IMR-90 (cell line): ENCODE measurements at regions not wholly inside any gene's neighbourhood (a gene's known extent, or its start where the extent isn't known, plus 50 kb on each side); places are given as distances from the start of the nearest gene placed in this dataset.
A peak's percentile ranks its signal among the peaks of the same experiment; 100 is the strongest.

Source experiments
- ATAC-seq: fragments of 200-7000 bp; cut with Tn5 transposase; 2 replicates; pipeline ENCODE4 v1.9.1; 2020; ENCODE audit warnings: low read depth, mild to moderate bottlenecking, moderate library complexity
- BruUV-seq: library from RNA; stranded (reverse); fragments of 400-500 nt; replicated peaks from 2 replicates; lab custom pipeline; 2021; lab: Mats Ljungman, UMichigan
- CTCF ChIA-PET: fragments of 300-600 bp; formaldehyde crosslinking; extraction: SDS; loops from one replicate; lab custom pipeline; 2021; ENCODE audit warnings: antibody characterized with exemption; lab: Yijun Ruan, JAX
- POLR2A ChIA-PET: fragments of 300-600 bp; sonication (Branson Sonifier 250); formaldehyde crosslinking; loops from one replicate; lab custom pipeline; 2022; ENCODE audit warnings: antibody characterized with exemption; ENCODE audit not compliant: unreplicated experiment; lab: Charles Lee
- DNase-seq: peaks from one replicate; pipeline ENCODE4 v3.0.0; 2013
- H2AFZ ChIP-seq: replicated peaks from 2 replicates; pipeline ENCODE3; 2013; ENCODE audit warnings: low read length, mild to moderate bottlenecking; ENCODE audit not compliant: poor library complexity
- H2AK5ac ChIP-seq: 2 replicates; pipeline ENCODE4 v1.6.1; 2013; ENCODE audit warnings: low read depth, low read length, inconsistent platforms
- H2AK9ac ChIP-seq: replicated peaks from 2 replicates; pipeline ENCODE3; 2013; ENCODE audit warnings: mild to moderate bottlenecking, low read depth, low read length, moderate library complexity; ENCODE audit not compliant: poor library complexity
- H2BK120ac ChIP-seq: 2 replicates; pipeline ENCODE4 v1.6.1; 2013; ENCODE audit warnings: low read depth, low read length, inconsistent platforms
- H2BK15ac ChIP-seq: 3 replicates; pipeline ENCODE4 v1.6.1; 2013; ENCODE audit warnings: low read depth, low read length, inconsistent platforms
- H2BK20ac ChIP-seq: 2 replicates; pipeline ENCODE4 v1.6.1; 2013; ENCODE audit warnings: low read depth, mild to moderate bottlenecking, inconsistent platforms, low read length, moderate library complexity
- H2BK5ac ChIP-seq: 2 replicates; pipeline ENCODE4 v1.6.1; 2013; ENCODE audit warnings: mild to moderate bottlenecking, low read depth, low read length, inconsistent platforms; ENCODE audit not compliant: poor library complexity, severe bottlenecking
- H3K14ac ChIP-seq: replicated peaks from 2 replicates; pipeline ENCODE4 v1.6.1; 2013; ENCODE audit warnings: low read depth, low read length, inconsistent platforms
- H3K18ac ChIP-seq: 2 replicates; pipeline ENCODE4 v1.6.1; 2013; ENCODE audit warnings: low read depth, low read length, control low read depth
- H3K23ac ChIP-seq: 2 replicates; pipeline ENCODE4 v1.6.1; 2013; ENCODE audit warnings: low read depth, low read length, inconsistent platforms
- H3K27ac ChIP-seq: 2 replicates; pipeline ENCODE4 v1.5.1; 2013; ENCODE audit warnings: mild to moderate bottlenecking, control low read depth, low read length; ENCODE audit not compliant: insufficient read depth
- H3K27me3 ChIP-seq: 2 replicates; pipeline ENCODE4 v1.6.1; 2013; ENCODE audit warnings: low read length; ENCODE audit not compliant: control insufficient read depth, insufficient read depth
- H3K36me3 ChIP-seq: 2 replicates; pipeline ENCODE4 v1.6.1; 2013; ENCODE audit warnings: low read length, mixed read lengths; ENCODE audit not compliant: control insufficient read depth, insufficient read depth
- H3K4ac ChIP-seq: 2 replicates; pipeline ENCODE4 v1.6.1; 2013; ENCODE audit warnings: low read depth, low read length, inconsistent platforms
- H3K4me1 ChIP-seq: 2 replicates; pipeline ENCODE4 v1.6.1; 2013; ENCODE audit warnings: low read length, mixed read lengths; ENCODE audit not compliant: control insufficient read depth, insufficient read depth
- H3K4me2 ChIP-seq: 2 replicates; pipeline ENCODE4 v1.6.1; 2013; ENCODE audit warnings: low read depth, mild to moderate bottlenecking, control low read depth, low read length, moderate library complexity
- H3K4me3 ChIP-seq: 2 replicates; pipeline ENCODE4 v1.5.1; 2013; ENCODE audit warnings: low read depth, mild to moderate bottlenecking, control low read depth, low read length, moderate library complexity; ENCODE audit not compliant: insufficient read depth
- H3K56ac ChIP-seq: 2 replicates; pipeline ENCODE4 v1.6.1; 2013; ENCODE audit warnings: low read length, inconsistent platforms; ENCODE audit not compliant: insufficient read depth; ENCODE audit errors: extremely low read depth
- H3K79me1 ChIP-seq, 2 experiments: 2 replicates each; pipeline ENCODE4 v1.6.1; 2013; ENCODE audit warnings: low read length in 2 of 2, inconsistent platforms in 1 of 2, low read depth in 1 of 2
- H3K9ac ChIP-seq: 2 replicates; pipeline ENCODE4 v1.6.1; 2013; ENCODE audit warnings: low read depth, low read length, control low read depth
- H3K9me1 ChIP-seq: 2 replicates; pipeline ENCODE4 v1.6.1; 2013; ENCODE audit warnings: low read length, inconsistent platforms; ENCODE audit not compliant: insufficient read depth
- H3K9me3 ChIP-seq: 2 replicates; pipeline ENCODE4 v1.6.1; 2013; ENCODE audit warnings: low read length; ENCODE audit not compliant: control insufficient read depth, insufficient read depth
- H4K20me1 ChIP-seq: 2 replicates; pipeline ENCODE4 v1.6.1; 2013; ENCODE audit warnings: low read length, inconsistent platforms; ENCODE audit not compliant: insufficient read depth
- H4K5ac ChIP-seq: 2 replicates; pipeline ENCODE4 v1.6.1; 2013; ENCODE audit warnings: mild to moderate bottlenecking, low read depth, low read length, control low read depth
- H4K8ac ChIP-seq, 2 experiments: 2 replicates each; pipeline ENCODE4 v1.6.1; 2013; ENCODE audit warnings: low read depth in 2 of 2, low read length in 2 of 2, control low read depth in 1 of 2, inconsistent platforms in 1 of 2
- H4K91ac ChIP-seq: 2 replicates; pipeline ENCODE4 v1.6.1; 2013; ENCODE audit warnings: low read depth, low read length, inconsistent platforms; ENCODE audit not compliant: insufficient read depth
- BHLHE40 ChIP-seq: fragments of 150-350 bp; IDR thresholded peaks from 2 replicates; pipeline ENCODE4 v1.6.1; 2016; ENCODE audit warnings: mild to moderate bottlenecking, low read depth, low read length
- CEBPB ChIP-seq: IDR thresholded peaks from 2 replicates; pipeline ENCODE4 v1.6.1; 2012; ENCODE audit warnings: low read depth, low read length, improper control_type of control experiment
- CHD1 ChIP-seq: IDR thresholded peaks from 2 replicates; pipeline ENCODE4 v1.6.1; 2012; ENCODE audit warnings: low read depth, low read length, improper control_type of control experiment
- CTCF ChIP-seq: conservative IDR thresholded peaks from 2 replicates; pipeline ENCODE4 v1.5.1; 2012; ENCODE audit warnings: mild to moderate bottlenecking, low read depth, low read length, improper control_type of control experiment
- FOS ChIP-seq: fragments of 150-350 bp; IDR thresholded peaks from 2 replicates; pipeline ENCODE4 v1.6.1; 2016; ENCODE audit warnings: low read depth, low read length
- MAFK ChIP-seq: IDR thresholded peaks from 2 replicates; pipeline ENCODE4 v1.6.1; 2012; ENCODE audit warnings: low read depth, low read length, improper control_type of control experiment
- MAZ ChIP-seq: IDR thresholded peaks from 2 replicates; pipeline ENCODE4 v1.6.1; 2012; ENCODE audit warnings: low read depth, mild to moderate bottlenecking, low read length, improper control_type of control experiment, moderate library complexity, borderline replicate concordance
- MXI1 ChIP-seq: IDR thresholded peaks from 2 replicates; pipeline ENCODE4 v1.6.1; 2012; ENCODE audit warnings: low read depth, mild to moderate bottlenecking, low read length, moderate library complexity, borderline replicate concordance
- NFE2L2 ChIP-seq: fragments of 150-350 bp; IDR thresholded peaks from 2 replicates; pipeline ENCODE4 v1.6.1; 2016; ENCODE audit warnings: low read depth, mild to moderate bottlenecking, low read length
- POLR2A ChIP-seq: IDR thresholded peaks from 2 replicates; pipeline ENCODE4 v1.6.1; 2012; ENCODE audit warnings: mild to moderate bottlenecking, low read depth, low read length
- RAD21 ChIP-seq: IDR thresholded peaks from 2 replicates; pipeline ENCODE4 v1.6.1; 2012; ENCODE audit warnings: low read length, improper control_type of control experiment
- RCOR1 ChIP-seq: IDR thresholded peaks from 2 replicates; pipeline ENCODE4 v1.6.1; 2012; ENCODE audit warnings: mild to moderate bottlenecking, low read length, improper control_type of control experiment; ENCODE audit not compliant: insufficient replicate concordance
- RFX5 ChIP-seq: IDR thresholded peaks from 2 replicates; pipeline ENCODE4 v1.8.0; 2012; ENCODE audit warnings: low read depth, mild to moderate bottlenecking, low read length, moderate library complexity
- SMC3 ChIP-seq: fragments of 150-350 bp; IDR thresholded peaks from 2 replicates; pipeline ENCODE4 v1.6.1; 2016; ENCODE audit warnings: low read depth, mild to moderate bottlenecking, antibody characterized with exemption, low read length, moderate library complexity
- USF2 ChIP-seq: fragments of 150-350 bp; IDR thresholded peaks from 2 replicates; pipeline ENCODE4 v1.6.1; 2017; ENCODE audit warnings: mild to moderate bottlenecking, antibody characterized with exemption, low read length, low read depth
- WGBS, 2 experiments: methylation state at CpG; one replicate each; pipeline versions ENCODE4 v1.1.5 to v1.1.7; 2013; ENCODE audit warnings: missing lambda C conversion rate in 2 of 2; ENCODE audit not compliant: insufficient read length in 1 of 2; ENCODE audit errors: extremely low coverage in 2 of 2; 5-methylcytosine and 5-hydroxymethylcytosine counted together
- dilution Hi-C: fragments of 300-500 bp; cut with HindIII; formaldehyde crosslinking; loops from one replicate; pipeline ENCODE4 v1.14.3; 2018; ENCODE audit warnings: low sequenced_read_pairs; ENCODE audit not compliant: unreplicated experiment
- in situ Hi-C: fragments of 300-500 bp; cut with MboI; formaldehyde crosslinking; loops from 3 replicates; pipeline ENCODE4 v1.14.3; 2019; ENCODE audit warnings: low sequenced_read_pairs, inconsistent platforms, mixed read lengths
- intact Hi-C: fragments of 100-400 bp; cut with micrococcal nuclease; formaldehyde crosslinking; loops from 2 replicates; pipeline ENCODE4 v1.10.0; 2022
- TF ChIP-seq, protein P1 (sequence below): fragments of 150-350 bp; IDR thresholded peaks from 2 replicates; pipeline ENCODE4 v1.6.1; 2016; ENCODE audit warnings: low read depth, mild to moderate bottlenecking, low read length, moderate library complexity, borderline replicate concordance

GRCh38 chr2:195495351-195495750, 161.7 kb upstream of the SLC39A10 start:
- Histone ChIP-seq H3K79me1 (no peaks in the 10 kb centered on the region), H3K9me1 (no peaks in the 10 kb centered on the region), H3K23ac (no peak overlapping the region), H3K27me3 (no peaks in the 10 kb centered on the region), H2AFZ (peak overlapping the region; percentile 8), H4K8ac (no peak overlapping the region), H3K4me3 (no peak overlapping the region), H2BK20ac (no peak overlapping the region), H3K4me1 (0 out of 2 replicates have a peak, but pooled peaks cover 2% of the 10 kb centered on the region), H2BK120ac (no peak overlapping the region), H2BK5ac (no peak overlapping the region), H3K4ac (no peak overlapping the region), H3K56ac (no peak overlapping the region), H3K18ac (no peak overlapping the region), H3K4me2 (no peak overlapping the region), H2BK15ac (no peak overlapping the region), H3K27ac (no peak overlapping the region), H3K9ac (no peak overlapping the region), H4K20me1 (no peaks in the 10 kb centered on the region), H4K91ac (no peak overlapping the region), H3K36me3 (no peaks in the 10 kb centered on the region), H3K9me3 (no peaks in the 10 kb centered on the region), H2AK9ac (no peak overlapping the region), H4K5ac (no peak overlapping the region), H3K14ac (no peak overlapping the region), H2AK5ac (no peak overlapping the region)
- POLR2A ChIA-PET: no interaction called here
- in situ Hi-C loops: no loop called here
- no TSS peak for BruUV-seq
- no peak for DNase-seq
- no CpG with 5 or more reads among the region's 2 CpGs for WGBS, 2 experiments
- ATAC-seq: no peak
- CTCF ChIA-PET: no interaction called here
- intact Hi-C loops: loop anchor here (5.0 kb wide), 1 partner anchor 117 kb away; no protein-coding TSS in a partner anchor
- dilution Hi-C loops: no loop called here
- TF ChIP-seq CTCF (no peak), CHD1 (no peak), RCOR1 (no peak), BHLHE40 (no peak), FOS (no peak), MAZ (no peak), POLR2A (no peak), RAD21 (no peak), NFE2L2 (no peak), MXI1 (no peak), MAFK (no peak), USF2 (no peak), CEBPB (no peak), SMC3 (no peak), RFX5 (no peak)
- TF ChIP-seq, protein P1, sequence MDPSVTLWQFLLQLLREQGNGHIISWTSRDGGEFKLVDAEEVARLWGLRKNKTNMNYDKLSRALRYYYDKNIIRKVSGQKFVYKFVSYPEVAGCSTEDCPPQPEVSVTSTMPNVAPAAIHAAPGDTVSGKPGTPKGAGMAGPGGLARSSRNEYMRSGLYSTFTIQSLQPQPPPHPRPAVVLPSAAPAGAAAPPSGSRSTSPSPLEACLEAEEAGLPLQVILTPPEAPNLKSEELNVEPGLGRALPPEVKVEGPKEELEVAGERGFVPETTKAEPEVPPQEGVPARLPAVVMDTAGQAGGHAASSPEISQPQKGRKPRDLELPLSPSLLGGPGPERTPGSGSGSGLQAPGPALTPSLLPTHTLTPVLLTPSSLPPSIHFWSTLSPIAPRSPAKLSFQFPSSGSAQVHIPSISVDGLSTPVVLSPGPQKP: no peak
